ENCODE measurements at regions not wholly inside any gene's neighbourhood (a gene's known extent, or its start where the extent isn't known, plus 50 kb on each side); places are given as distances from the start of the nearest gene placed in this dataset.
A peak's percentile ranks its signal among the peaks of the same experiment; 100 is the strongest.

DNA sequence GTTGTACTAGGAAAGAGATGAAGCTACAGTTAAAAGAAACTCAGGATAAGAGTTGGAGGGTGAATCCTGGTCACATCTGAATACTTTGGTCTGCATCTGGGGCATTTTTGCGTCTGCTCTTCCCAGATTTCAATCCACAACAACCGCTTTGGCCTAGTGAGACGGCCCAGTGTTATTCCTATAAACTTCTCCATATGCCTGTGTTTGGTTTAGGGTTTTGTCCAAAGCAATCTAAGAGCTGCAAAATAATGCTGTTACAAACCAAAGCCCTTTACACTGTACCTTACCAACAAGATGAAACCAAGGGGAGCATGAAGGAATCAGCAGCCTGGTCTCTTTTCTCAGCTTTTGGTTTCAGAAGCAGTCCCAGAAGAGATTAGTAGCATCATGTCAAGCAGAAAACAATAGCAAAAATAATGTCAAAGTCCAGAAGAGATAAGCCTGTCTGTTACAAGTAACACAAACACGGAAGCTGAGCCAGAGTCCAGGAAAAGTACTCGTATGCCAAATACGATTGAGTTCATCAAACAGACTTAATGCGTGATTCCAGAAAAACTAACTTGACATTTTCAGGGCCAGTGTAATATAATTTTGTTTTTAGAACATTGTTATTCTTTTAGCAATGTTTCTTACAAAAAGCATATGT lies 379.9 kb upstream of the ACO1 start (continued):
- TF ChIP-seq HBP1 (CRISPR knock-in tag; IDR thresholded peaks at IDR 0.05; ENCODE audit: low read depth) (no peak), ZNF12 (CRISPR knock-in tag; IDR thresholded peaks at IDR 0.05) (no peak), MYNN (CRISPR knock-in tag; IDR thresholded peaks at IDR 0.05; ENCODE audit: low read depth) (no peak), PAWR (CRISPR knock-in tag; IDR thresholded peaks at IDR 0.05; ENCODE audit: borderline replicate concordance) (no peak), ZNF790 (CRISPR knock-in tag; IDR thresholded peaks at IDR 0.05; ENCODE audit: borderline replicate concordance) (no peak), MXD1 (CRISPR knock-in tag; IDR thresholded peaks at IDR 0.05) (no peak), MXI1 (IDR thresholded peaks at IDR 0.05; ENCODE audit: borderline replicate concordance, low read depth, low read length) (no peak), ATRX (CRISPR knock-in tag; IDR thresholded peaks at IDR 0.05; ENCODE audit: borderline replicate concordance) (no peak), ZNF460 (CRISPR knock-in tag; IDR thresholded peaks at IDR 0.05; ENCODE audit: borderline replicate concordance) (no peak), KMT2A (CRISPR knock-in tag; IDR thresholded peaks at IDR 0.05) (peak; percentile 52; the same call in 1 of the 2 replicates), ZNF468 (CRISPR knock-in tag; IDR thresholded peaks at IDR 0.05) (no peak), HNF4G (IDR thresholded peaks at IDR 0.05; ENCODE audit: borderline replicate concordance, low read depth, low read length) (peak; percentile 52; the same call in 1 of the 2 replicates), HNF4G (CRISPR knock-in tag; IDR thresholded peaks at IDR 0.05; ENCODE audit: borderline replicate concordance, low read depth) (no peak), CHD4 (IDR thresholded peaks at IDR 0.05; ENCODE audit: borderline replicate concordance, low read length) (no peak), THAP11 (CRISPR knock-in tag; IDR thresholded peaks at IDR 0.05) (no peak; the same call in none of the 2 replicates), KDM1A (CRISPR knock-in tag; IDR thresholded peaks at IDR 0.05) (no peak), ZNF329 (CRISPR knock-in tag; IDR thresholded peaks at IDR 0.05; ENCODE audit: low read depth) (no peak), EP300 (IDR thresholded peaks at IDR 0.05; ENCODE audit: low read depth in 2 of 2, low read length in 2 of 2) (peak in 1 of 2 experiments; percentile 49; a peak in 1 of 4 replicates), EP300 (CRISPR knock-in tag; IDR thresholded peaks at IDR 0.05; ENCODE audit: borderline replicate concordance) (no peak), MLXIP (CRISPR knock-in tag; IDR thresholded peaks at IDR 0.05; ENCODE audit: borderline replicate concordance) (no peak)
- TF ChIP-seq, protein P1, sequence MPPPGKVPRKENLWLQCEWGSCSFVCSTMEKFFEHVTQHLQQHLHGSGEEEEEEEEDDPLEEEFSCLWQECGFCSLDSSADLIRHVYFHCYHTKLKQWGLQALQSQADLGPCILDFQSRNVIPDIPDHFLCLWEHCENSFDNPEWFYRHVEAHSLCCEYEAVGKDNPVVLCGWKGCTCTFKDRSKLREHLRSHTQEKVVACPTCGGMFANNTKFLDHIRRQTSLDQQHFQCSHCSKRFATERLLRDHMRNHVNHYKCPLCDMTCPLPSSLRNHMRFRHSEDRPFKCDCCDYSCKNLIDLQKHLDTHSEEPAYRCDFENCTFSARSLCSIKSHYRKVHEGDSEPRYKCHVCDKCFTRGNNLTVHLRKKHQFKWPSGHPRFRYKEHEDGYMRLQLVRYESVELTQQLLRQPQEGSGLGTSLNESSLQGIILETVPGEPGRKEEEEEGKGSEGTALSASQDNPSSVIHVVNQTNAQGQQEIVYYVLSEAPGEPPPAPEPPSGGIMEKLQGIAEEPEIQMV (CRISPR knock-in tag; IDR thresholded peaks at IDR 0.05; ENCODE audit: low read depth) = no peak
- TF ChIP-seq, protein P2, sequence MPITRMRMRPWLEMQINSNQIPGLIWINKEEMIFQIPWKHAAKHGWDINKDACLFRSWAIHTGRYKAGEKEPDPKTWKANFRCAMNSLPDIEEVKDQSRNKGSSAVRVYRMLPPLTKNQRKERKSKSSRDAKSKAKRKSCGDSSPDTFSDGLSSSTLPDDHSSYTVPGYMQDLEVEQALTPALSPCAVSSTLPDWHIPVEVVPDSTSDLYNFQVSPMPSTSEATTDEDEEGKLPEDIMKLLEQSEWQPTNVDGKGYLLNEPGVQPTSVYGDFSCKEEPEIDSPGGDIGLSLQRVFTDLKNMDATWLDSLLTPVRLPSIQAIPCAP (CRISPR knock-in tag; IDR thresholded peaks at IDR 0.05; ENCODE audit: low read depth) = no peak
- TF ChIP-seq, protein P3, sequence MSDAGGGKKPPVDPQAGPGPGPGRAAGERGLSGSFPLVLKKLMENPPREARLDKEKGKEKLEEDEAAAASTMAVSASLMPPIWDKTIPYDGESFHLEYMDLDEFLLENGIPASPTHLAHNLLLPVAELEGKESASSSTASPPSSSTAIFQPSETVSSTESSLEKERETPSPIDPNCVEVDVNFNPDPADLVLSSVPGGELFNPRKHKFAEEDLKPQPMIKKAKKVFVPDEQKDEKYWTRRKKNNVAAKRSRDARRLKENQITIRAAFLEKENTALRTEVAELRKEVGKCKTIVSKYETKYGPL (CRISPR knock-in tag; IDR thresholded peaks at IDR 0.05) = no peak
